ENCODE measurements at regions not wholly inside any gene's neighbourhood (a gene's known extent, or its start where the extent isn't known, plus 50 kb on each side); places are given as distances from the start of the nearest gene placed in this dataset.
"Not testable (repeated sequence)": the region's sequence is repeated elsewhere in the genome, so short reads cannot be mapped to it uniquely, and the experiment has no call there.

DNA sequence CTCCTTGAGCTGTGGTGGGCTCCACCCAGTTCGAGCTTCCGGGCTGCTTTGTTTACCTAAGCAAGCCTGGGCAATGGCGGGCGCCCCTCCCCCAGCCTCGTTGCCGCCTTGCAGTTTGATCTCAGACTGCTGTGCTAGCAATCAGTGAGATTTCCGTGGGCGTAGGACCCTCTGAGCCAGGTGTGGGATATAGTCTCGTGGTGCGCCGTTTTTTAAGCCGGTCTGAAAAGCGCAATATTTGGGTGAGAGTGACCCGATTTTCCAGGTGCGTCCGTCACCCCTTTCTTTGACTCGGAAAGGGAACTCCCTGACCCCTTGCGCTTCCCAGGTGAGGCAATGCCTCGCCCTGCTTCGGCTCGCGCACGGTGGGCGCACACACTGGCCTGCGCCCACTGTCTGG, 1151.1 kb upstream of the SORCS1 start:
- TF ChIP-seq EZH2 (IDR thresholded peaks at IDR 0.05; ENCODE audit: low read length, unreplicated experiment); EZH2phosphoT487 (IDR thresholded peaks at IDR 0.05; ENCODE audit: borderline replicate concordance, low read length): not testable (repeated sequence)
- TF ChIP-seq, protein P1, sequence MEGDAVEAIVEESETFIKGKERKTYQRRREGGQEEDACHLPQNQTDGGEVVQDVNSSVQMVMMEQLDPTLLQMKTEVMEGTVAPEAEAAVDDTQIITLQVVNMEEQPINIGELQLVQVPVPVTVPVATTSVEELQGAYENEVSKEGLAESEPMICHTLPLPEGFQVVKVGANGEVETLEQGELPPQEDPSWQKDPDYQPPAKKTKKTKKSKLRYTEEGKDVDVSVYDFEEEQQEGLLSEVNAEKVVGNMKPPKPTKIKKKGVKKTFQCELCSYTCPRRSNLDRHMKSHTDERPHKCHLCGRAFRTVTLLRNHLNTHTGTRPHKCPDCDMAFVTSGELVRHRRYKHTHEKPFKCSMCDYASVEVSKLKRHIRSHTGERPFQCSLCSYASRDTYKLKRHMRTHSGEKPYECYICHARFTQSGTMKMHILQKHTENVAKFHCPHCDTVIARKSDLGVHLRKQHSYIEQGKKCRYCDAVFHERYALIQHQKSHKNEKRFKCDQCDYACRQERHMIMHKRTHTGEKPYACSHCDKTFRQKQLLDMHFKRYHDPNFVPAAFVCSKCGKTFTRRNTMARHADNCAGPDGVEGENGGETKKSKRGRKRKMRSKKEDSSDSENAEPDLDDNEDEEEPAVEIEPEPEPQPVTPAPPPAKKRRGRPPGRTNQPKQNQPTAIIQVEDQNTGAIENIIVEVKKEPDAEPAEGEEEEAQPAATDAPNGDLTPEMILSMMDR (conservative IDR thresholded peaks at IDR 0.05; ENCODE audit: low read depth, low read length), result not testable (repeated sequence)
